Activated naive CD4-positive, alpha-beta T cell treated with Interleukin-2 at 50 U/mL for 16 hours (primary cell): ENCODE measurements at regions not wholly inside any gene's neighbourhood (a gene's known extent, or its start where the extent isn't known, plus 50 kb on each side); places are given as distances from the start of the nearest gene placed in this dataset.

Experiments used
- DNase-seq: peaks from one replicate; pipeline ENCODE4 v3.0.0-alpha.2; 2020

GRCh38 chr3:113051787-113052186 lies 61.0 kb downstream of the GTPBP8 start:
- DNase-seq: no peak

DNA sequence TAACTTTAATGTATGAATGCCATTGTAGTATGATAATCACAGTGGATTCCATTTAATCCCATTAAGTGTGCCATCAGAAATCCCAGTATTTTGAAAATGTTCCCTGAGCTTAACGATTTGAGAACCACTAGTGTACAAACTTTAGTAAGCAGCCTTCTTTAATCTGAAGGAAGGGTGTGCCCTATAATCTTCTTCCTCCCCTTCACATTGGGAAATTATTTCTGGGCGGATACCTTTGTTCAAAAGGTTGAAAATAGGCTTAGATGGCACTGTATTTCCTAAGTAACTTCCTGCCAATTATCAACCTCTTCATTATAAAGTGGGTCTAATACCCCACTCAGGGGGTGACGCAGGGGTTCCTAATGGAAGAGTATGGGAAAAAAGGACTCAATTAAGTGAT lies 62.4 kb downstream of the GTPBP8 start:
- no peak for DNase-seq

GRCh38 chr3:113054552-113054951 lies 63.8 kb downstream of the GTPBP8 start:
- DNase-seq: no peak

DNA sequence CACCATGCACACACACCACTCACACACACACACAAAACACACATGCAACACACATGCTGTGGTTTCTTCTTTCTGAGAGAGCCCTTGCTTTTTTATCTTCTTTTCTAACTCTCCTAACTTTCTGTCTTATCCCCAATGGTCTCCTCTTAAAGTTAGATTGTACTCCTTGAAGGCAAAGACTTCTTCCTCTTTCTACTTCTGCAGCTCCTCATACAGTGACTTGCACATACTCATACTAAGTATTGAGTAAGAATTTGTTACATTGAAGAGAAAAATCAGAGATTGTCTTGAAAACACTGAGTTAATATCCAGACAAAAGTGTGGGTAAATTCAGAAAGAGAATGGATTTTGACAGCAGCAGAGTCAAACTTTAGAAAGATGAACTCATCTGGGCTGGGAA lies 64.4 kb downstream of the GTPBP8 start:
- no peak for DNase-seq

DNA sequence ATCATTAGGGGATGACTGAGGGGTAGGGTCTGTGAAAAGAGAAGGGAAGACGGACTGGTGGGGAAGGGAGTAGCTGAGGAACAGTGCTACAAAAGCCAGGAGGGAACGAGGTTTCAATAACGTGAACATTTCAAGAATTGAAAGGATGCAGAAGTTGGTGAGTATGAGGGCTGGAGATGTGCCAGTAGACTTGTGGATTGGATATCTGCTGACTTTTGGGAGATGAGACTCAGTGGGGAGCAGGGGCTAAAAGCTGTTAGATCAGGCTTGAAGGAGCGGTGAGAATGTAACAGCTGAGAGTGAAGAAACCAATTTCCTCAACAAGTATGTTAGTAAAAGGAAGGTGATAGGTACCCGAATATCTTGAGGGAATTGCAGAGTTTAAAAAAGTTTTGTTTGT lies 65.2 kb downstream of the GTPBP8 start:
- no peak for DNase-seq

GRCh38 chr3:113057117-113057516 lies 66.3 kb downstream of the GTPBP8 start:
- no peak for DNase-seq

DNA sequence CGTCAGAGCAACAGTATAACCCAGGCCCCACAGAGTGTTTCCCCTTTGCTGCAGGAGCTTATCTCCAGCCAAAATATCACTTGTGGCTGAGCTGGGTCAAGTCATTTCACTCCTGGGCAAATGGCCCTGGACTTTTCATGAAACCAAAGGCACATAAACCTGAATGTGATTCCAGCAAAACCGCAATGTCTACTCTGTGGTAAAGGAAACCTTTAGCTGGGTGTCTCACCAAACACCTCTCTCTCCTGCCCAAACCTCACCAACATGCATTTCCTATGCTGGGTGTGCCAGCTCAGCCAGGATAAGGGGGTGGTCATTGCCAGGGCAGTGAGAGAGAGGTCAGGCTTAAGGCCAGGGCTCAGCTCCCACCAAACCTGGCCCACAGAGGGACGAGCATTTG lies 67.4 kb downstream of the GTPBP8 start:
- DNase-seq: no peak

DNA sequence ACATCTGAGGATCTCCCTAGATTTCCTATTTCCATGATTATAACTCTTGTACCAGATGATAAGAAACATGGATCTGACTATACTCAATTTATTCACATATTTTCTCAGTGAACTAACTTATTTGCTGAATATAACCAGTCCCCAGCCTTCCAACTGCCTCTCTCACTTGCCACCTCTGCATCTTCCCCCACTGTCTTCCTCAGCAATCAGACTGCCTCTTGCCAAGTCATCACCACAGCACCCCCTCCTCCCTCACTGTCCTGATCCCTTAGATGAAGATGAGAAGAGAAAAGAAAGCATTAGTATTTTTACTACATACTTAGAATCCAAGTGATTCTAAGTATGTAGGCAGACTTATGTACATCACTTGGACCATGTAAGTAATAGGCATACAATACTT lies 71.9 kb downstream of the GTPBP8 start:
- DNase-seq: no peak

GRCh38 chr3:113063126-113063894 lies 72.5 kb downstream of the GTPBP8 start:
- no peak for DNase-seq

- DNase-seq: no peak
Observed at GRCh38 chr3:113064183-113064582, 73.4 kb downstream of the GTPBP8 start.

DNA sequence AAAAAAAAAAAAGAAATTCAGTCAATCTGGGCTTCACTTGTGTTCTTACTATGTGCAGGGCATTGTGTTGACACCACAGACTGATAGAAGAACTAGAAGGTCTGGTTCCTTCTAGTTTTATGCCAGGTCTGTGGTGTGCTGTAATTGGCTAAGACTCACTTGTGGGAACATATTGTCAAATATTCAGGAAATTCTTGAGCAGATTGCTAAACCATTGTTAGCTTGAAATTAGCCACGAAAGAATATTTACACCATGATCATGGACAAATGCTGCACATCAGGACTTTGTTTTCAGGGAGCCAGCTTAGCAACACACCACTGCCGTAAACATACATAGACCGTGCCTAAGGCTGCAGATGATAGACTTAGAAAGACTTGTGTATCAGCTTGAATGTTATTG lies 74.6 kb downstream of the GTPBP8 start:
- DNase-seq: no peak

DNA sequence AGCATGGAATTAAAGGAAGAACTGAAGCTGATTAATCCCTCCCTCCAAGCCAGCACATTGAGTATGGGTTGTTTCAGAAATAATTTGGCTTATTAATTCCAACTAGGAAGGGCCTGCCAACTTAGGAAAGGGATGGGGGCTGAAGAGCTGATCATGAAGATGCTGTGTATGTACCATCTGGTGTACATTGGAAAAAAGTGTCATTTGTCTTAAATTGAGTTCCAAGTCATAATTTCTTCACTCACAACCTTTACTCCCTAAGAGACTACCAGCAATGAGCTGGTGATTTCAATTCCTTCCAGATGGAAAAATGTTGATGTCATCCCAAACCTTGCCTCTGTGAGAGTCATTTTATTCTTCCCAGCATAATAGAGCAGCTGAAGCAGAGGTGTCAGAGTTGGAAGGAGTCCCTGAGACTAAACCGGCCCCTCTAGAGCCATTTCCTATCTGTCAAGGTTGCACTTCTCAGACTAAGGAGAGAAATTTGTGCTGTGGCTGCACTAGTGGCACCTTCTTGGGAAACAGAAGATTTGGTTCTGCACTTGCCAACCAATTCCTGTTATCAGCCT lies 79.4 kb downstream of the GTPBP8 start:
- DNase-seq: no peak

DNA sequence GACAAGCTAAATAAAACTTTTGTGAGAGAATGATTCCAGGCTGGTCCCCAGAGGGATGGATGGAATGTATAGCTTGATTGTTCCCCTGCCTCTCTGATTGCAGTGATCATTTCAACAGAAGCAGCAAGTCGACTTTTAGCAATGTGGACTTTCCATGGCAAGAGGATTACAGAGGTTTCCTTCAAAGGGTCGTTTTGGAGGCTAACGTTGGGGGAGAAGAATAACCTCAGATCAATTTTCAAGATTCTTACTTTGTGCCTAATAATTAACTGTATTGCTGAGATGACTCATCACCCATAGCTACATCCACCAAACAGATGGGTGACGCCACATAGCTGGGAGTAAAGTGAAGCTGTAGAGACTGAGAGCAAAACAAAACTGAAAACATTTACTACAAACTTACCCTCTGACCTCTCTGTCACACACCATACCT lies 79.9 kb downstream of the GTPBP8 start:
- DNase-seq: no peak

GRCh38 chr3:113075588-113075987 lies 84.8 kb downstream of the GTPBP8 start:
- DNase-seq: no peak

- no peak for DNase-seq
Observed at GRCh38 chr3:113079218-113079961, 88.6 kb downstream of the GTPBP8 start.

GRCh38 chr3:113084777-113085176 lies 94.0 kb downstream of the GTPBP8 start:
- no peak for DNase-seq

- DNase-seq: no peak
Observed at GRCh38 chr3:113086560-113087461, 96.0 kb downstream of the GTPBP8 start.

DNA sequence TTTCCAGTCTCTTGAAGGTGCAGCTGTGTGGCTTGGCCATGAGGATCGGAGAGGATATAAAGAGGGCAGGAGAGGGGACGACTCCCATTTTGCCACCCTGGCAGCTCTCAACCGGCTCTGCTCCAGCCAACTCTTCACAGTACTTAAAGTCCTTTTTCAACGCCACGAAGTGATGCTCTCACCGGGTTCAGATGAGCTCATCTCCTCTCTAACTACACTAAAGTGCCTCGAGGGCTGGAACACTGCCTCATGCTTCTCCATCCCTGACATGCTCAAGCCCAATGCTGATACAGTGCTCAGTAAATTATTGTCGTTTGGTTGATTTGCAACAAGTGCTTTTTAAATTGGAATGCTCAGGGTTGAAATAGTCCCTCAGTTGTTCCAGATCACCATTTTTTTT lies 97.8 kb downstream of the GTPBP8 start:
- DNase-seq: no peak

DNA sequence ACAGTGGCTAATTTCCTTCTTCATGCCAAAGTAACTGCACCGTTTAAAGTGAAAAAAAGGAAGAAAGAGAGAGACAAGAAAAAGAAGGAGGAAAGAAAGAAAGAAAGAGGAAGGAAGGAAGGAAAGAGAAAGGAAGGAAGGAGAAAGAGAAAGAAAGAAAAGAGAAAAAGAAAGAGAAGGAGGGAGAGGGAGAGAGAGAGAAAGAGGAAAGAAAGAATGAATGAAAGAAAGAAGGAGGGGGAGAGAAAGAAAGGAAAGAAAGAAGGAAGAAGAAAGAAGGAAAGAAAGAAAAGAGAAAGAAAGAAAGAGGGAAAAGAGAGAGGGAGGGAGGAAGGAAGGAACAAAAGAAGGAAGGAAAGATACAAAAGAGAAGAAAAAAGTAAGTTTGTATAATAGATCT lies 100.6 kb downstream of the GTPBP8 start:
- DNase-seq: no peak

GRCh38 chr3:113092746-113093145 lies 102.0 kb downstream of the GTPBP8 start:
- DNase-seq: no peak

DNA sequence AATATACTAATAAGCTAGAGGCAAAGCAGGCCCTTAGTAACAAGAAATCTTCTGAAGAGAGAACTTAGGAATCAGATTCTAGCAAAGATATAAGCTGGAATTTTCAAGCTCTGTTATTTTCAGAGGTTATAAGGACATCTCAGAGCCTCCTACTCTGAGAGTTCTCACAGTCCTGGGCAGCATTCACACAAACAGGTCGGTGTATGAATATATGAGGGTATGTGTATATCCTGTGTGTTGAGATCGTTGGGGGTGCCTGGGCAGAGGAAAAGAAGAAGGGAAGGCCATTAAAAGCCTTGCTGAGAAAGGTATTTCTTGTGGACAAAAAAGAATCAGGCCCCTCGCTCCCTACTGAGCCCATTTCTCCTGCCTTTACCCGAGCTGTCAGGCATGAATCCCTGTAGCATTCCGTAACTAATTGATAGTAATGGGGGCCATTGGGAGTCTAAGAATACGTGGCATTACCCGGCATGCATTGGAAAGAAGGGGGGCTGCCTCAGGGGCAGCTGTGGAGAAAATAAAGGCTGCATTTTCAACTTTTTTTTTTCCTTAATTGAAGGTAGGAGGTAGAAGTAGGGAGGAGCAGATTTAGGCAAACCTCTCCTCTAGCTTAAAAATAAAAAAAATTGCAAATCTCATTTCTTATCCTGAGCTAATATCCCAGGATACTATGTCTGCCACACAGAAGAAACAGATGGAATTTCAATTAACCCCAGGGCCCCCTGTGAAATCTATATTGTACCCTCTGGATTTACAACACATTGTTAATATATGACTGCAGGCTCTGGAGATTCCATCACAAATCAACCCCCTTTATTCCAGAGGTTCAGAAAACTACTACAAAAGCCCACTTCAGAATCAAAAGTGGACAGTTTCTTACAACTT lies 103.8 kb downstream of the GTPBP8 start:
- no peak for DNase-seq
